Upper lobe of left lung (tissue), 6 donors: ENCODE measurements at regions not wholly inside any gene's neighbourhood (a gene's known extent, or its start where the extent isn't known, plus 50 kb on each side); places are given as distances from the start of the nearest gene placed in this dataset.

ENCODE experiments used
- ATAC-seq, 2 donors: fragments of 200-7000 bp; cut with Tn5 transposase; one replicate each; pipeline ENCODE4 v1.9.1; 2022; ENCODE audit warnings: mild to moderate bottlenecking in 2 of 2, moderate library complexity in 2 of 2; ENCODE audit not compliant: low FRiP score in 2 of 2
- DNase-seq, 2 donors: peaks; one replicate each; pipeline ENCODE4 v3.0.0-alpha.2; 2019 to 2020
- H3K27ac ChIP-seq, 4 donors: fragments of 200-600 bp; sonication (generic); one replicate each; pipeline ENCODE4 v1.5.1; 2016 to 2019
- H3K27me3 ChIP-seq, 4 donors: fragments of 200-600 bp; sonication (generic); one replicate each; pipeline ENCODE4 v1.5.1; 2017 to 2019
- H3K36me3 ChIP-seq, 4 donors: fragments of 200-600 bp; sonication (generic); one replicate each; pipeline ENCODE4 v1.5.1; 2016 to 2019
- H3K4me1 ChIP-seq, 4 donors: fragments of 200-600 bp; sonication (generic); one replicate each; pipeline ENCODE4 v1.5.1; 2018 to 2019
- H3K4me3 ChIP-seq, 4 donors: fragments of 200-600 bp; sonication (generic); one replicate each; pipeline ENCODE4 v1.5.1; 2017 to 2019; ENCODE audit warnings: mild to moderate bottlenecking in 2 of 4, moderate library complexity in 1 of 4
- H3K9me3 ChIP-seq, 4 donors: fragments of 200-600 bp; sonication (generic); one replicate each; pipeline ENCODE4 v1.5.1; 2018 to 2019
- CTCF ChIP-seq, 6 experiments: fragments of 450-650 bp in 4 of 6; fragments of 200-600 bp in 2 of 6; sonication (generic) in 2 of 6; IDR thresholded peaks; one replicate each; pipeline ENCODE4 v1.5.1; 2016 to 2019; ENCODE audit warnings: antibody characterized with exemption in 6 of 6
- EP300 ChIP-seq, 4 donors: sonication (generic); formaldehyde crosslinking; IDR thresholded peaks; one replicate each; pipeline ENCODE4 v1.5.1; 2017; ENCODE audit warnings: antibody characterized with exemption in 4 of 4, control low read depth in 2 of 4
- POLR2A ChIP-seq, 4 donors: fragments of 450-650 bp; IDR thresholded peaks; one replicate each; pipeline ENCODE4 v1.5.1; 2016 to 2017; ENCODE audit warnings: antibody characterized with exemption in 4 of 4, mild to moderate bottlenecking in 2 of 4
- POLR2AphosphoS5 ChIP-seq, 2 donors: sonication (generic); formaldehyde crosslinking; IDR thresholded peaks; one replicate each; pipeline ENCODE4 v1.5.1; 2017; ENCODE audit warnings: antibody characterized with exemption in 2 of 2
- WGBS, 2 donors: methylation state at CpG; one replicate each; pipeline ENCODE4 v1.1.5; 2017 to 2018; 5-methylcytosine and 5-hydroxymethylcytosine counted together
- donor health status: DM: no; HTN: no; CAD: no; lungs with moderate emphysema.
- donor health status: DM: no; HTN: yes; CAD: no; lungs with severe emphysema.

GRCh38 chr3:117671722-117672318, 962.2 kb downstream of the TUSC7 start:
- DNase-seq (no peak), ATAC-seq (peak in 1 of 2 donors; percentile 69)
- Histone ChIP-seq H3K4me3 (no peak overlapping the region), H3K27ac (no peak overlapping the region), H3K36me3 (no peaks in the 10 kb centered on the region), H3K27me3 (no peaks in the 10 kb centered on the region), H3K9me3 (no peaks in the 10 kb centered on the region), H3K4me1 (no peaks in the 10 kb centered on the region)
- no peak for TF ChIP-seq POLR2AphosphoS5 (IDR thresholded peaks at IDR 0.05)
- TF ChIP-seq POLR2A (IDR thresholded peaks at IDR 0.05): no peak
- no peak for TF ChIP-seq EP300 (IDR thresholded peaks at IDR 0.05)
- no peak for TF ChIP-seq CTCF (IDR thresholded peaks at IDR 0.05)
- 60 to 72% methylated on average over 4 of the region's 4 CpGs for WGBS, 2 donors

GRCh38 chr3:117674321-117674720, 964.7 kb downstream of the TUSC7 start:
- no peaks in the 10 kb centered on the region for H3K4me1 ChIP-seq
- H3K27me3 ChIP-seq: no peaks in the 10 kb centered on the region
- TF ChIP-seq CTCF (IDR thresholded peaks at IDR 0.05): no peak
- TF ChIP-seq POLR2A (IDR thresholded peaks at IDR 0.05): no peak
- TF ChIP-seq POLR2AphosphoS5 (IDR thresholded peaks at IDR 0.05): no peak
- TF ChIP-seq EP300 (IDR thresholded peaks at IDR 0.05): no peak
- no peaks in the 10 kb centered on the region for H3K36me3 ChIP-seq
- ATAC-seq: no peak
- WGBS, 2 donors: 88 to 93% methylated on average over 4 of the region's 4 CpGs
- no peaks in the 10 kb centered on the region for H3K9me3 ChIP-seq
- no peak for DNase-seq
- H3K27ac ChIP-seq: no peak overlapping the region
- H3K4me3 ChIP-seq: no peak overlapping the region

- no peaks in the 10 kb centered on the region for H3K4me1 ChIP-seq
- no peak overlapping the region for H3K4me3 ChIP-seq
- no peaks in the 10 kb centered on the region for H3K9me3 ChIP-seq
- WGBS, 2 donors: 69 to 72% methylated on average over 2 of the region's 2 CpGs
- no peaks in the 10 kb centered on the region for H3K36me3 ChIP-seq
- H3K27me3 ChIP-seq: no peaks in the 10 kb centered on the region
- ATAC-seq: peak in 1 of 2 donors; percentile 83
- H3K27ac ChIP-seq: no peak overlapping the region
- no peak for DNase-seq
- TF ChIP-seq CTCF (IDR thresholded peaks at IDR 0.05) (no peak), EP300 (IDR thresholded peaks at IDR 0.05) (no peak), POLR2A (IDR thresholded peaks at IDR 0.05) (no peak), POLR2AphosphoS5 (IDR thresholded peaks at IDR 0.05) (no peak)
Measured at GRCh38 chr3:117681619-117682018, 972.0 kb downstream of the TUSC7 start.

- no peak for DNase-seq
- no peak for ATAC-seq
- 81 to 90% methylated on average over 2 of the region's 2 CpGs for WGBS, 2 donors
- no peak overlapping the region for H3K4me3 ChIP-seq
- TF ChIP-seq POLR2A (IDR thresholded peaks at IDR 0.05): no peak
- TF ChIP-seq CTCF (IDR thresholded peaks at IDR 0.05): no peak
- TF ChIP-seq POLR2AphosphoS5 (IDR thresholded peaks at IDR 0.05): no peak
- TF ChIP-seq EP300 (IDR thresholded peaks at IDR 0.05): no peak
- H3K36me3 ChIP-seq: no peaks in the 10 kb centered on the region
- no peak overlapping the region for H3K27ac ChIP-seq
- no peaks in the 10 kb centered on the region for H3K4me1 ChIP-seq
- H3K27me3 ChIP-seq: no peaks in the 10 kb centered on the region
- no peaks in the 10 kb centered on the region for H3K9me3 ChIP-seq
Measured at GRCh38 chr3:117687096-117687495, 977.5 kb downstream of the TUSC7 start.

- WGBS, 2 donors: 39 to 43% methylated on average over 3 of the region's 3 CpGs
- Histone ChIP-seq H3K4me3 (no peak overlapping the region), H3K4me1 (no peaks in the 10 kb centered on the region), H3K27ac (no peak overlapping the region), H3K27me3 (no peaks in the 10 kb centered on the region), H3K36me3 (no peaks in the 10 kb centered on the region), H3K9me3 (no peaks in the 10 kb centered on the region)
- no peak for DNase-seq
- no peak for ATAC-seq
- TF ChIP-seq CTCF (IDR thresholded peaks at IDR 0.05) (no peak), EP300 (IDR thresholded peaks at IDR 0.05) (no peak), POLR2AphosphoS5 (IDR thresholded peaks at IDR 0.05) (no peak), POLR2A (IDR thresholded peaks at IDR 0.05) (no peak)
Measured at GRCh38 chr3:117688583-117688982, 979.0 kb downstream of the TUSC7 start.
